Sigmoid colon (tissue), 6 donors: ENCODE measurements at regions not wholly inside any gene's neighbourhood (a gene's known extent, or its start where the extent isn't known, plus 50 kb on each side); places are given as distances from the start of the nearest gene placed in this dataset.

Source experiments
- DNase-seq: peaks from one replicate; pipeline ENCODE4 v3.0.0-alpha.2; 2019
- H3K27ac ChIP-seq, 4 donors: fragments of 200-600 bp; sonication (generic); one replicate each; pipeline ENCODE4 v1.5.1; 2016 to 2019; ENCODE audit warnings: mild to moderate bottlenecking in 1 of 4
- H3K27me3 ChIP-seq, 3 donors: fragments of 200-600 bp; sonication (generic); one replicate each; pipeline ENCODE4 v1.5.1; 2019; ENCODE audit warnings: mild to moderate bottlenecking in 1 of 3
- H3K36me3 ChIP-seq, 4 donors: fragments of 200-600 bp; sonication (generic); one replicate each; pipeline ENCODE4 v1.5.1; 2016 to 2019
- H3K4me1 ChIP-seq, 4 donors: fragments of 200-600 bp; sonication (generic); one replicate each; pipeline ENCODE4 v1.5.1; 2017 to 2019
- H3K4me3 ChIP-seq, 4 donors: fragments of 200-600 bp; sonication (generic); one replicate each; pipeline ENCODE4 v1.5.1; 2017 to 2019; ENCODE audit warnings: mild to moderate bottlenecking in 2 of 4, moderate library complexity in 1 of 4
- H3K9me3 ChIP-seq, 4 donors: fragments of 200-600 bp in 3 of 4; sonication (generic) in 3 of 4; one replicate each; pipeline versions ENCODE4 v1.5.1 to v1.6.1; 2013 to 2019
- CTCF ChIP-seq, 4 experiments: fragments of 450-650 bp in 3 of 4; fragments of 200-600 bp in 1 of 4; IDR thresholded peaks; one replicate each; pipeline ENCODE4 v1.5.1; 2016 to 2019; ENCODE audit warnings: antibody characterized with exemption in 4 of 4, mild to moderate bottlenecking in 3 of 4, moderate library complexity in 2 of 4
- EP300 ChIP-seq, 4 donors: sonication (generic); formaldehyde crosslinking; IDR thresholded peaks; one replicate each; pipeline ENCODE4 v1.6.1; 2017; ENCODE audit warnings: antibody characterized with exemption in 4 of 4
- POLR2A ChIP-seq, 2 donors: fragments of 450-650 bp; IDR thresholded peaks; one replicate each; pipeline ENCODE4 v1.6.1; 2016; ENCODE audit warnings: antibody characterized with exemption in 2 of 2, mild to moderate bottlenecking in 2 of 2, moderate library complexity in 2 of 2
- POLR2AphosphoS5 ChIP-seq, 4 donors: sonication (generic); formaldehyde crosslinking; IDR thresholded peaks; one replicate each; pipeline ENCODE4 v1.6.1; 2017; ENCODE audit warnings: antibody characterized with exemption in 4 of 4
- WGBS, 2 donors: extraction: QIAGEN DNeasy Blood & Tissue Kit; methylation state at CpG; one replicate each; pipeline ENCODE4 v1.1.7; 2013; 5-methylcytosine and 5-hydroxymethylcytosine counted together
- intact Hi-C: fragments of 100-400 bp; cut with DNase I; formaldehyde crosslinking; loops from one replicate; pipeline ENCODE4 v1.15.1; 2023
- donor health status: healthy with polysubstance abuse.
- donor health status: healthy.

GRCh38 chr2:37458133-37458532, 113.7 kb downstream of the QPCT start:
- TF ChIP-seq POLR2A (IDR thresholded peaks at IDR 0.05) (no peak), EP300 (IDR thresholded peaks at IDR 0.05) (no peak), CTCF (IDR thresholded peaks at IDR 0.05) (no peak), POLR2AphosphoS5 (IDR thresholded peaks at IDR 0.05) (no peak)
- H3K9me3 ChIP-seq = no peaks in the 10 kb centered on the region
- no peaks in the 10 kb centered on the region for H3K27me3 ChIP-seq
- no peak overlapping the region for H3K4me3 ChIP-seq
- H3K36me3 ChIP-seq = no peaks in the 10 kb centered on the region
- H3K27ac ChIP-seq = peak overlapping the region in 1 of 4 donors; percentile 77
- intact Hi-C loops = no loop called here
- H3K4me1 ChIP-seq = peaks cover 0 to 49% (median 37%) of the 10 kb centered on the region in 4 donors
- WGBS, 2 donors = 92 to 93% methylated on average over 2 of the region's 2 CpGs
- DNase-seq = no peak

- 83 to 86% methylated on average over 3 of the region's 3 CpGs for WGBS, 2 donors
- no peaks in the 10 kb centered on the region for H3K36me3 ChIP-seq
- no peak for TF ChIP-seq POLR2A (IDR thresholded peaks at IDR 0.05)
- no peak for TF ChIP-seq POLR2AphosphoS5 (IDR thresholded peaks at IDR 0.05)
- TF ChIP-seq CTCF (IDR thresholded peaks at IDR 0.05) = no peak
- TF ChIP-seq EP300 (IDR thresholded peaks at IDR 0.05) = no peak
- H3K27ac ChIP-seq = peak overlapping the region; percentile 65 to 77 (median 72)
- no peaks in the 10 kb centered on the region for H3K27me3 ChIP-seq
- DNase-seq = no peak
- H3K9me3 ChIP-seq = no peaks in the 10 kb centered on the region
- intact Hi-C loops = no loop called here
- no peak overlapping the region for H3K4me3 ChIP-seq
- peaks cover 0 to 49% (median 37%) of the 10 kb centered on the region in 4 donors for H3K4me1 ChIP-seq
Measured at GRCh38 chr2:37459095-37459981, 114.9 kb downstream of the QPCT start.

- H3K4me1 ChIP-seq = peaks cover 0 to 38% (median 32%) of the 10 kb centered on the region in 4 donors
- TF ChIP-seq EP300 (IDR thresholded peaks at IDR 0.05) = no peak
- TF ChIP-seq POLR2AphosphoS5 (IDR thresholded peaks at IDR 0.05) = no peak
- no peak for TF ChIP-seq CTCF (IDR thresholded peaks at IDR 0.05)
- no peak for TF ChIP-seq POLR2A (IDR thresholded peaks at IDR 0.05)
- peak overlapping the region; percentile 65 to 77 (median 72) for H3K27ac ChIP-seq
- no peaks in the 10 kb centered on the region for H3K36me3 ChIP-seq
- H3K4me3 ChIP-seq = no peak overlapping the region
- H3K27me3 ChIP-seq = no peaks in the 10 kb centered on the region
- WGBS, 2 donors = 90 to 91% methylated on average over 2 of the region's 2 CpGs
- intact Hi-C loops = no loop called here
- no peaks in the 10 kb centered on the region for H3K9me3 ChIP-seq
- DNase-seq = no peak
Measured at GRCh38 chr2:37460896-37461229, 116.4 kb downstream of the QPCT start.

GRCh38 chr2:37464067-37464466, 119.6 kb downstream of the QPCT start:
- no peak for DNase-seq
- H3K36me3 ChIP-seq = no peaks in the 10 kb centered on the region
- TF ChIP-seq EP300 (IDR thresholded peaks at IDR 0.05) (no peak), POLR2AphosphoS5 (IDR thresholded peaks at IDR 0.05) (no peak), POLR2A (IDR thresholded peaks at IDR 0.05) (no peak), CTCF (IDR thresholded peaks at IDR 0.05) (no peak)
- peaks cover 0 to 41% (median 29%) of the 10 kb centered on the region in 4 donors for H3K4me1 ChIP-seq
- no peak overlapping the region for H3K4me3 ChIP-seq
- intact Hi-C loops = no loop called here
- H3K27me3 ChIP-seq = no peaks in the 10 kb centered on the region
- 60 to 62% methylated on average over 2 of the region's 2 CpGs for WGBS, 2 donors
- no peak overlapping the region for H3K27ac ChIP-seq
- no peaks in the 10 kb centered on the region for H3K9me3 ChIP-seq
